Umbilical cord (tissue), 1 donor: ENCODE measurements at regions not wholly inside any gene's neighbourhood (a gene's known extent, or its start where the extent isn't known, plus 50 kb on each side); places are given as distances from the start of the nearest gene placed in this dataset.
"Not testable (repeated sequence)": the region's sequence is repeated elsewhere in the genome, so short reads cannot be mapped to it uniquely, and the experiment has no call there.

Experiments used
- DNase-seq: peaks from one replicate; pipeline ENCODE4 v3.0.0-alpha.2; 2015; ENCODE audit warnings: low spot score

DNA sequence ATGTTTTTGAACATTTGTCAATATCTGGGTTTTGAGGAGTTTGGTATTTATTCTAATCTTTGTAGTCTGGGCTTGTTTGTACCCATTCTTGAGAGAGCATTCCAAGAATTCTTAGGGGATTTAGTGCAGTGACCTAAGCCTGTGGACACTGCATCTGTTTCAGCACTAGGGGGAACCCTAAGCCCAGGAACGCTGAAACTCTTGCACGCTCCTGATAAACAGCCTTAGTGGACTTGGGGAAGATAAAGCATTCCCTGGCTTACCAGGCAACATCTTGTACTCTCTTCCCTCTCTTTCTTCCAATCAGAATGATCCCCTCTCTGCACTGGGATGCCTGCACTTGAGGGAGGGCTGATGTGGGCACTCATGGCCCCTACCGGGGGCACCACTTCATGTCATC lies 654.9 kb upstream of the HTR2C start:
- DNase-seq = peak; percentile 2

DNA sequence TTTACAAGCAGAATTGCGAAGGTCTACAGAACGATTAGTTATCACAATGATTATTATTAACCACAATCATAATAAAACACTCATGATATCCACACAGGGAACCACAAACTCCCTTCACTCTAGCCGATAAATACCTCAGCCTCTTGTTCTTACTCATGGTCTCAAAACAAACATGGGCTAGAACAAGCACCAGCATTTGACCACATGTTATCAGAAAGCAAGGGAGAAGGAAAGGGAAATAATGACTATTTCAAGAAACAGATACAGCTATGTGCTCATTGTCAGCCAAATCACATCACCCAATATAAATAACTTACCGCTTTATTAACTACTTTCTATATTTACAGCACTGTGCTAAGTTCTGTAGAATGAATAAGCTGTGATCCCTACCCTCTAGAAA lies 663.2 kb upstream of the HTR2C start:
- no peak for DNase-seq

DNA sequence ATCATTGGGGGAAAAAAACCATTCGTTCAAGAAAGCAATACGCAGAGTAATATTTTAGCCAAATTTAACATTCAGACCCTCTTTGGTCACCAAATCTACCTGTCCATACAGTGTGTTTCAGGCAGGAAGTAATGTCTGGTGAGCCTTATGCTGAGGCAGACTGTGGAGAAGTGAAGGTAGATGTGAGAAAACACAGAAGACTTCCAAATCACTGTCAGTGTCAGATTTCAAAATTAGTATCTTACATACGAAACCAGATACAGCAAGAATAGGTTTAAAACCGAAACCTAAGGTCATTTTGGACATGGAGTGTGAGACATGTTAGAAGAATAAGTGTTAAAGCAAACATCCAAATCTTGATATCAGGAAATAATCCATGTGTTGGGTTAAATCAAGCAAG lies 664.5 kb upstream of the HTR2C start:
- no peak for DNase-seq

DNA sequence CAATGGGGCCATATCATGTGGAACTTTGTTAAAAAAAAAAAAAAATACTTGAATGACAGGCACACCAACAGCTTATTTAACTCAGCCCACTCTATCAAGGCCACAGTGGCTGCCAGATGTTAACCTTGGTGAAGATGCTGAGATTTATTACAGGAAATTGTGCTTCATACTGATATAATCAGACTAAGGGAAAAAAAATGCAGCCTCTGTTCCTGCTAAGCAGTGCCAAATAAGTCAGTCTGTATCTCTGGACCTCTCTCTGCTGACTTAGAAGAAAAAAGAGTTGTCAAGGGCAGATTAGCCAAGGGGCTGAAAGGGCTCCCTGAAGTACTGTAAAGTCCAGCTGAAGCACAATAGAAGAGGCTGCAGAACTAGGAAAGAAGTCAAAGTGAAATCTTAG lies 677.7 kb upstream of the HTR2C start:
- DNase-seq = peak; percentile 61

DNA sequence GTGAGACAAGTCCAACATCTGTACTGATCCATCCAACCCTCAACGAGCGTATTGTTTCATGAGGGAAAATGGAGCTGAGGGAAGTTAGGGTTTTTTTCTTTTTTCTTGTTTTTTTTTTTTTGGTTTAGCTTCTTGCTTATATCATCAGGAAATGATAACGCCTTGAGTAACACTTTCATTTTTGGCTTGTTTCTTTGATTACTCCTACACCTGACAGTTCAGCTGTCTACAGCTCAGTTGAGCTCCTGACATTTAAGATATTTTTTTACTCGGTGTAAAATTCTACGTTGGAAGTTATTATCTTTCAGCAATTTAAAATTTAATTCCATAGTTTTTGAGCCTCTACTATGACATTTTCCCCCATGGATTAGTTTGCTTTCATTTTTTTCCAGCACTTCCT lies 691.0 kb upstream of the HTR2C start:
- DNase-seq = no peak

DNA sequence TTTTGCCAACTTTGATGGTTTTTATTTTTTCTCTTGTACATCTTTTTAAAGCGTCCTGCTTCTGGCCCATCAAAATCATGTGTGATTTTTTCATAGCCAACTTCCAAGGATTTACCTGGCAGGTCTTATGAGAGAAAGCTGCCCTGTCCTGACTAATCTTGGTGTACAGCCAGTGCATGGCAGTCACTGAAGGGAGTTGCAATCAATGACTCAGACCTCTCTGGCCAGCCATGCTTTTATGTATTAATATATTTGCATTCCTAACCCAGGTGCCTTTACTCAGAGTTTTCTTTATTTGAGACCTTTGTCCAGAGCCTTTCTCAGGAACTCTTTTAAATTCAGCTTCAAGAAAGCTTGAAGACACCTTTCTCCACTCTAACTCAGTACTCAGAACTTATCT lies 691.5 kb upstream of the HTR2C start:
- no peak for DNase-seq

DNA sequence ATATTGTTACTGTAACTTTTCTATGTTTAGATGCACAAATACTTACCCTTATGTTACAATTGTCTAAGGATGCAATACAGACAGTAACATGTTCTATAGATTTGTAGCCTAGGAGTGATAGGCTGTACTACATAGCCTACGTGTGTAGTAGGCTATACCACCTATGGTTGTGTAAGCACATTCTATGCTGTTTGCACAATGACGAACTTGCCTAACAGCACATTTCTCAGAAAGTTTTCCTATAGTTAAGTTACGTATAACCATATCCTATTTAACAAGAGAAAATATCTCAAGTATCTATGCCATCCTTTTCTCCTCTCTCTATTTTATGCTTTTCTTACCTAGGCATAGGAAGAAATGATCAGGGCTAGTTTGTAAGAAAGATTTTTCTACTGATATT lies 710.8 kb upstream of the HTR2C start:
- DNase-seq = no peak

DNA sequence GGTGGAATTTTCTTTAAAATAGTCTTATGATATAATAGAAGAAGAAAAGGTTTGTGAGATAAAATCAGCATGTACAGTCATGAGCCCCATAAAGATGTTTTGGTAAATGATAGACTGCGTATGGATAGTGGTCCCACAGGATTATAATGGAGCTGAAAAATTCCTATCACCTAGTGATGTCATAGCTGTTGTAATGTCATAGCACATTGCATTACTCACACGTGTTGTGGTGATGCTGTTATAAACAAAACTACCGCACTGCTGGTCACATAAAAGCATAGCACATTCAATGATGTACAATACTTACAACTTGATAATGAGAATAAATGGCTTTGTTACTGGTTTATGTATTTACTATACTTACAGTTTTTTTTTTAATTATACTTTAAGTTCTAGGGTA lies 715.2 kb upstream of the HTR2C start:
- no peak for DNase-seq

DNA sequence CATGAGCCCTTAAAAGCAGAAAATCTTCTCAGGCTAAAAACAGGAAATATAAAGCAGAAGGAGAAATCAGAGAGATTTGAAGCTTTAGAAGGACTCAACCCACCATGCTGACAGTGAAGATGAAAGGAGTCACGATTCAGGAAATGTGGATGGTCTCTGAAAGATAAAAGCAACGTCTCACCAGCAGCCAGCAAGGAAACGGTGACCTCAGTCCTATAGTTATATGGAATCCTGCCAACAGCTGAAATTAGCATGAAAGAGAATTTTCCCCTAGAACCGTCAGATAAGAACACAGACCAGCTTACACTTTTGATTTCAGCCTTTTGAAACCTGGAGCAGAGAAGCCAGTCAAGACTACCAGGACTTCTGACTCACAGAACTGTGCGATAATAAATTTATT lies 715.7 kb upstream of the HTR2C start:
- DNase-seq = peak; percentile 81

DNA sequence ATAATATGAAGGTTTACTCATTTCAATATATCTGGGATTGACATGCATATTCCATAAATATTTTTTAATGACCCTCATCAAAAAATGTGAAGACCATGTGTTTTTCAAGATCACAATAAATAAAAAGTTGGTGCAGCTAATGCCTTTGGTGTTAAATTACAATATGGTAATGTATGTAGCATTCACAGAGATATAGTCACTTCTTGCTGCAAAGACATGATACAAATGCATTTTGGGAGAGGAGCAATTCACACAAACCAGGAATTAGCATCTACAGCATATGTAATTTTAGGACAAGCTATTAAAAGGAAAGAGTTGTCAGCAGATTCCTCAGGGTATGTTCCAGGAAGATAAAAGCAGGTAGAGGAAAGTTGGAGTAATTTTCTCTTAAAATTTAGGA lies 734.5 kb upstream of the HTR2C start:
- no peak for DNase-seq

DNA sequence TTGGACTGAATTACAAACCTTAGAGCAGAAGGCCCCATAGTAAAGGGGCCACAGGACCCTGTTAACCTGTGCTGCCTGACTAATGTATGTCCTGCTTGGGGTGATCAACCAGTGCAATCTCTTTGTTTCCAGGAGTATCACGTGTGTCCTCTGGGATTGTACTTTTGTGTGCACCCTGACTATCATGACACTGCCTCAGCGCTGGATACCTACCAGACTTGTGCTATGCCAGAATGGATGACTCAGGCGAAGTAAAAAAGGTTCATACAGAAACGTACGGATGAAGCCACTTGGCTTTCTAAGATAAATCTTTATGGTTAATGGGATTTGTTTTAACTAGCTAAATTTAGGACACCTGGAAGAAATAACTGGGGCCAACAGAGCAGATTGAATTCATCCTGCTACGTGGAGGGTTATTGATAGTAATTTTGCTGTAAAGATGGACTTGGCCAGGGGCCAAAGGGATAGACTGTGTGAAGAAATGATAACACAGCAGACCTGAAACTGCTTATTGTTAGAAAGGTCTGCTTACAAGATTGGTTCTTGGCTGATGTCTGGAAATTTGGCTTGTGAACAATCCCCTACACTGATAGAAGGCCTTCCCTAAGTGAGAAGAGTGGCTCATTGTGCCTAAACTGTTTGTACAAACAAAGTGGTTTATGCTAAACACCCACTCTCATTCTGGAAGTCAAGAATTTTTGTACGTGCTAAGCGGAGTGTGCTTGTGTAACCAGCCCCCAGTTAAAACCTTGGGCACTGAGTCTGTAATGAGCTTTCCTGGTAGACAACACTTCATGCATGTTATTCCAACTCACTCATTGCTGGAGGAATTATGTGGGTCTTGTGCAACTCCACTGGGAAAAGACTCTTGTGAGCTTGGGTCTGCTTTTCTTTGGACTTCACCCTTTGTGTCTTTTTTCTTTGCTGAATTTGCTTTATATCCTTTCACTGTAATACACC lies 750.5 kb upstream of the HTR2C start:
- DNase-seq = no peak

DNA sequence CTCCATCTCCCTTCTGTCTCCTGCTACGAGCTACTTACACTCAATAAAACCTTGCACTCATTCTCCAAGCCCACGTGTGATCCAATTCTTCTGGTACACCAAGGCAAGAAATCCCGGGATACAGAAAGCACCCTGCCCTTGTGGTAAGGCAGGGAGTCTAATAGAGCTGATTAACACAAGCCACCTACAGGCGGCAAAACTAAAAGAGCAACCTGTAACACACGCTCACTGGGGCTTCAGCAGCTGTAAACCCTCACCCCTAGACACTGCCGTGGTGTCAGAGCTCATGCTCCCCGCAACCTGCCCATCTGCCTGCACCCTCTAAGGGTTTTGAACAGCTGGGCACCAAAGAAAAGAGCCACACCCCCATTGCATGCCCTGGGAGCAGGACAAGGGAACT lies 755.4 kb upstream of the HTR2C start:
- no peak for DNase-seq

DNA sequence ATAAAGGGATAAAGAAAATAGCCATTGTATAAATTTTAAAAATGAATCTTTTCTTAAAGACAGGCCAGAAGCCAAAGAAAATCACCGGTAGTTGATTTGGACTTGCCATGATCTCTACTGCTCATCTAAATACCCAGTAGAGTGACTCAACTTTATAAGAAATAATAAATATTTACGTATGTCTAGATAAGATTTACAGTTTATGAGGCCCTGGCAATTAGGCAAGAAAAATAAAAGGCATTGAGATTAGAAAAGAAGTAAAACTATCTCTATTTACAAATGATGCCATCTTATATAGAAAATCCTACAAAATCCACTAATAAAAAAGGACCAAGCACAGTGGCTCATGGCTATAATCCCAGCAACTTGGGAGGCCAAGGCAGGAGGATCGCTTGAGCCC lies 765.5 kb upstream of the HTR2C start:
- no peak for DNase-seq

DNA sequence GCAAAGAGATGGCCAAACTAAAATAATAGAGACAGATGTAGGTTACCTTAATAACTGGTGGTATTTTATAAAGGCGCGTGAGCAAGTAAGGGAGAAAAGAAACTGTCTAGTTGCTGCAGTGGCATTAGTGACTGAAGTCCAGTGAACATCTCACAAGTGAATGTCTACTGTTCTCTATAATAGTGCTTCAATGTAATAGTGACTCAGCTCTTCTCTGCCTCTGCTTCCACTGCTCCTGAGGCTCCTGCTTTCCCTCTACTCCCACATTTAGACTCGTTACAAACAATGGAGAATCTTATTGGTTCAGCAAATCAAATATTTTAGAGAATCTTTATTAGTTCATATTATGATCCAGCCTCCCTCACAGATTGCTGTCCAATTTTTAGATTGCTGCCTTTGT lies 779.1 kb upstream of the HTR2C start:
- no peak for DNase-seq

DNA sequence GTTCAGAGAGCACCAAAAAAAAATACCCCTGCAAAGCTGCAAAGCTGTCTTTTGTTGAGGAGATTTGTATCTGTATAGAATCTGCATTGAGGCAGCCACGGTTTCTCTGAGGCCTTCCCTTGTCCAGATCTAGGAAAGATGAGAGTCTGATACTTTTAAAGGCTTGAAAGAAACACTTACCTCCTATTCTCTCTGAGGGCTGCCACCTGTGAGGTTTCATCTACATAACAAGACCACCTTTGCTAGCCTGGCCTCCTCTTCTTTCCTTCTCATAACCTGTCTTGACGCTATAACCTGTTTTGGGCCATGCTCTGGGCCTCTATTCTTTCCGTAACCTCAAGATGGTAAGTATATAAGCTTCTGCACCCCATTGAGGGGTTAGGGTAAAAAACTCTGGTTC lies 779.6 kb upstream of the HTR2C start:
- no peak for DNase-seq

DNA sequence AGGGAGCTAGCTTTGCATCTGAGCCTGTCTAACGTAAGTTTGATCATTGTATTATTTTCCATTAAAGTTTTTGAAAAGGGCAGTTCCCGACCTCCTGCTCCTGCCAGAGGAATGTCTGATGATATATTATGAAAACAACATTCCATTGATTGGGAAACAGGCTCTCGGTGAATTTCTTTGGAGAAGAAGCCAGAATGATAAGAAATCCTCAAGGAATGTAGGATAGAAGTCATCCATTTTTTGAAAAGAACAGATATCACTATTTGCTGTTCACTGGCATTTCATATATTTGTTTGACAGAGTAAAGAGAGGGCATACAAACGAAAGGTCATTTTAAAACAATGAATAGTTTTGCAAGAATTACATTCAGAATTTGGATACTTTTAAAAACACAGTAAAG lies 781.0 kb upstream of the HTR2C start:
- DNase-seq = peak; percentile 28

DNA sequence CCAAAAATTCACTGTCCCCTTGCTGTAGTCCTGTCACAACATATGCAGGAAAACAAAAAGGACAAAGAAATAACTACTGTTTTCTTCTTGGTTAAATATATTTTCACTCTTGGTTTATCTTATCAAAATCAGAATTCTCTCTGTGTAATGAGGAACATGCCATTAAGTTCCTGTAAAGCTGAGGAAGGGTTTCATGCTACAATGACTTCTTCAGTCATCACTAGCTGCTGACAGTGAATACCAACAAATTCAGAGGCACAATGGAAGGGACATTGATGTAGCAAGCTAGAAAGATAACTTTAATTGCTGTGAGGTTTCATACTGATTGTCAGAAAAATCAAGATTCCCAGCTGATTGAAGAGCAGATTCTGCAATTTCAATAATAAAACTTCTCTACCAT lies 782.9 kb upstream of the HTR2C start:
- no peak for DNase-seq

DNA sequence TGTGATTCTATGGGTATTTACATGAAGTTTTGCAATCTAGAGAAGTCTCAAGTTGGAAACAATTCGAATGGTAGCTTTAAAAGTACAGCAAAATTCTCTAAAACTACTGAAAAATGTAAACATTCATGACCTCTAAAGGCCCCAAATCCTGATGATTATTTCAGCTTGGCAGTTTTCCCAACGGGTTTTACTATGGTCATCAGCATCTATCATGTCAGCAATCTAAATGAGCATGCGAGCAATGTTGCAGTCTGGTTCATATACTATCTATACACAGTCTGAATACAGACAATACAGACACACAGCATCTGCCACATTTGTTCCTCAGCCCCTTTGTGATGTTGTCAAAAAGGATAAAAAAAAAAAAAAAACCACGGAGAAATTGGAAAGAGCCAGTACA lies 790.3 kb upstream of the HTR2C start:
- peak; percentile 14 for DNase-seq

DNA sequence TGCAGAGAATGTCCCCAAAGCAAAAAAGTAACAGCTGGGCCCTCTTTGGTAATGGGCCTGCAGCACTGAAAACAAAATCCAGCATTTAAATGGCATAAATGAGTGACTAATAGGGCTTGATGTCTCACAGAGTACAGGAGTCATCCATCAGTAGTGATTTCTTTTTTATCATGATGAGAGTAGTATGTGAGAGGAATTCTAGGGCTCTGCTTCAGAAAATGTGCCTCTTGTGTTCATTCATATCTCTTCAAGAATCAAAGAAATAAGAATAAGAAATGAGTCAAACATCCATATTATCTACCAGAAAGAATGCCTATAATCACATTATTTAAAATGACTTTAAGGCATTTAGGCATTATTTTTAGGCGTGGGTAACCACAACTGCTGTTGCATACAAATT lies 792.9 kb upstream of the HTR2C start:
- peak; percentile 1 for DNase-seq

DNA sequence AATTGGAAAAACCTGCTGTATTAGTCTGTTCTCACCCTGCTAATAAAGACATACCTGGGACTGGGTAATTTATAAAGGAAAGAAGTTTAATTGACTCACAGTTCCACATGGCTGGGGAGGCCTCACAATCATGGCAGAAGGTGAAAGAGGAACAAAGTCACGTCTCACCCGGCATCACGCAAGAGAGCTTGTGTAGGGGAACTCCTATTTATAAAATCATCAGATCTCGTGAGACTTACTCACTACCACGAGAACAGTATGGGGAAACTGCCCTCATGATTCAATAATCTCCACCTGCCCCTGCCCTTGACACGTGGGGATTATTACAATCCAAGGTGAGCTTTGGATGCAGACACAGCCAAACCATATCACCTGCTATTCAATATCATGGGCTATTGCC lies 799.1 kb upstream of the HTR2C start:
- DNase-seq = not testable (repeated sequence)

DNA sequence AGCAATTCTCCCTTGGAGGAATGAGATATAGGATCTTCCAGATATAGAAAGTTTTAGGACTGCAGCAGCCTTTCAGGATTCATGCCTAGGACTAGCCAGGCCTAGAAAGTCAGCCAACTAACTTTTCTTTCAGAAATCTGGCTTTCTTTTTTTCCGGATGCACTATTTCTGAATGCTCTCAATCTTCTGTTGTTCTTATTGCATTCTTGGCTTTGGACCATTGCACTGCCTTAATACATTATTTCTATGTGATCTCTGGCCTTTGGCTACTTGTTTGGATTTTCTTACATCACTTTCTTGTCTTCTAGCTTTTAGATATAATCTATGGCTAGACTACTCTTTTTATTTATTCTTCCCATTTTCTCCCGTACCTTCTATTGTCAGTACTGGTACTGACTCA lies 813.1 kb upstream of the HTR2C start:
- DNase-seq = no peak

DNA sequence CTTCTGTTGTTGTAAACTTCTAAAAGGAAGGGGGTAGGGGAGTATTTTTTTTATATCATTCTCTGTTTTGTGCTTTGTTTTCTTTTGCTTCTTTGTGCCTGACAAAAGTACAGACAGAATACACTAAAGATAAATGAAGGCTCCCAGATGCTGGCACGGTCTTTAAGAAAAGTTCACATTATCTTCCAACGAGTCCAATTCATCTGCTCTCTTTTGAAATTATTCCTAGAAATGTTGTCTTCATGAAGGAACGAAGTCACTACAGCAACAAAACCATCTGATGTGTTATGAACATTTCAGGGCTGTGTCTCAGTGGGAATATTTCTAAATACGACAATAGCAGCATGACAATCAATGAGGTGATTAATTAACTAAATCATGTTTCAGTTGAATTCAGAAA lies 813.8 kb upstream of the HTR2C start:
- DNase-seq = no peak

DNA sequence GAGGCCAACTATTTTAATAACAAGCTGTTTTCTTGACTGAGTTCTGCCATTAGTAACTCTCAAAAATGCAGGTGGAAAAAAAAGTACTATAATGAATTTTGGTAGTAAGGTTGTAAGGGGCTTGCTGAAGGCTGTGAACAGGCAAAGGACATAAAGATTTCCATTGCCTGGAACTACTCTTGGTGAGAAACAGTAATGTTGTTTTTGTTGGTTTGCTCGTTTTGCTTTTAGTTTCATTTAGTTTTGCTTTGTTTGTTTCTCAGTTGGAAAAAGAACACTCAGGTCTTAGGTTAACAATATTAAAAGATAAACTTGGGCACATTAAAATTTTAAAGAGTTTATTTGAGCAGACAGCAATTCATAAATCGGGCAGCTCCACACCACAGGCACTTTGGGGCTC lies 824.5 kb upstream of the HTR2C start:
- DNase-seq = no peak
